ENCODE measurements at regions not wholly inside any gene's neighbourhood (a gene's known extent, or its start where the extent isn't known, plus 50 kb on each side); places are given as distances from the start of the nearest gene placed in this dataset.
"Not testable (repeated sequence)": the region's sequence is repeated elsewhere in the genome, so short reads cannot be mapped to it uniquely, and the experiment has no call there.

- Histone ChIP-seq H2BK12ac (ENCODE audit: low read length) (no peak overlapping the region), H2BK5ac (ENCODE audit: low read depth, low read length, poor library complexity) (no peak overlapping the region), H3K4me1 (ENCODE audit: control insufficient read depth in 1 of 2, insufficient read depth in 2 of 2, low read length in 2 of 2) (no peaks in the 10 kb centered on the region), H3K36me3 (ENCODE audit: control insufficient read depth in 1 of 2, insufficient read depth in 2 of 2, low read length in 2 of 2) (no peaks in the 10 kb centered on the region), H2AFZ (ENCODE audit: insufficient read depth, low read length, poor library complexity) (no peak overlapping the region), H3K14ac (ENCODE audit: low read length) (no peak overlapping the region), H3K27ac (ENCODE audit: low read depth, low read length) (no peak overlapping the region), H3K9ac (ENCODE audit: low read length) (no peak overlapping the region), H3K79me1 (ENCODE audit: low read length) (no peaks in the 10 kb centered on the region), H2AK5ac (ENCODE audit: low read length) (no peak overlapping the region), H3K18ac (ENCODE audit: low read length) (no peak overlapping the region), H4K12ac (ENCODE audit: low read depth, low read length) (no peak overlapping the region), H3K9me3 (ENCODE audit: insufficient read depth, low read depth, low read length) (no peaks in the 10 kb centered on the region), H4K8ac (ENCODE audit: low read depth, low read length) (no peak overlapping the region), H3K4me3 (ENCODE audit: low read depth, low read length) (no peak overlapping the region), H2BK120ac (ENCODE audit: insufficient read depth, low read length, poor library complexity) (no peak overlapping the region), H4K91ac (ENCODE audit: low read depth, low read length) (no peak overlapping the region), H3K4me2 (ENCODE audit: low read length) (no peak overlapping the region), H3K4ac (ENCODE audit: low read depth, low read length) (no peak overlapping the region), H3K27me3 (ENCODE audit: insufficient read depth, low read length) (no peaks in the 10 kb centered on the region), H3K23ac (ENCODE audit: low read length) (no peak overlapping the region), H3K79me2 (ENCODE audit: control insufficient read depth, insufficient read depth, low read length, poor library complexity) (no peaks in the 10 kb centered on the region)
- DNase-seq, result no peak
- WGBS (ENCODE audit: extremely low coverage, insufficient coverage, insufficient read length), result no CpG with 5 or more reads among the region's 5 CpGs
Measured at GRCh38 chr1:220942278-220942677, 63.0 kb downstream of the HLX start.

GRCh38 chr1:220942914-220943313, 63.7 kb downstream of the HLX start:
- H3K36me3 ChIP-seq (ENCODE audit: control insufficient read depth in 1 of 2, insufficient read depth in 2 of 2, low read length in 2 of 2); H3K4me3 ChIP-seq (ENCODE audit: low read depth, low read length); H3K79me1 ChIP-seq (ENCODE audit: low read length); H3K27ac ChIP-seq (ENCODE audit: low read depth, low read length); H3K4ac ChIP-seq (ENCODE audit: low read depth, low read length); H3K9me3 ChIP-seq (ENCODE audit: insufficient read depth, low read depth, low read length); H3K9ac ChIP-seq (ENCODE audit: low read length); H2AK5ac ChIP-seq (ENCODE audit: low read length); H3K4me1 ChIP-seq (ENCODE audit: control insufficient read depth in 1 of 2, insufficient read depth in 2 of 2, low read length in 2 of 2); H3K4me2 ChIP-seq (ENCODE audit: low read length); H3K23ac ChIP-seq (ENCODE audit: low read length); DNase-seq; H2BK5ac ChIP-seq (ENCODE audit: low read depth, low read length, poor library complexity); H4K12ac ChIP-seq (ENCODE audit: low read depth, low read length); H4K91ac ChIP-seq (ENCODE audit: low read depth, low read length); H2AFZ ChIP-seq (ENCODE audit: insufficient read depth, low read length, poor library complexity); H3K18ac ChIP-seq (ENCODE audit: low read length); H4K8ac ChIP-seq (ENCODE audit: low read depth, low read length); H3K79me2 ChIP-seq (ENCODE audit: control insufficient read depth, insufficient read depth, low read length, poor library complexity); H3K14ac ChIP-seq (ENCODE audit: low read length); H3K27me3 ChIP-seq (ENCODE audit: insufficient read depth, low read length); H2BK12ac ChIP-seq (ENCODE audit: low read length); H2BK120ac ChIP-seq (ENCODE audit: insufficient read depth, low read length, poor library complexity): not testable (repeated sequence)
- WGBS (ENCODE audit: extremely low coverage, insufficient coverage, insufficient read length), result no CpG with 5 or more reads among the region's 2 CpGs

GRCh38 chr1:220943319-220943996, 64.2 kb downstream of the HLX start:
- WGBS (ENCODE audit: extremely low coverage, insufficient coverage, insufficient read length), result no CpG with 5 or more reads among the region's 2 CpGs
- H3K4me2 ChIP-seq (ENCODE audit: low read length), result no peak overlapping the region
- H2BK5ac ChIP-seq (ENCODE audit: low read depth, low read length, poor library complexity), result no peak overlapping the region
- no peaks in the 10 kb centered on the region for H3K36me3 ChIP-seq (ENCODE audit: control insufficient read depth in 1 of 2, insufficient read depth in 2 of 2, low read length in 2 of 2)
- H3K9me3 ChIP-seq (ENCODE audit: insufficient read depth, low read depth, low read length), result no peaks in the 10 kb centered on the region
- H3K4me3 ChIP-seq (ENCODE audit: low read depth, low read length), result no peak overlapping the region
- H2AFZ ChIP-seq (ENCODE audit: insufficient read depth, low read length, poor library complexity), result no peak overlapping the region
- no peak overlapping the region for H3K18ac ChIP-seq (ENCODE audit: low read length)
- H4K8ac ChIP-seq (ENCODE audit: low read depth, low read length), result no peak overlapping the region
- H3K27me3 ChIP-seq (ENCODE audit: insufficient read depth, low read length), result no peaks in the 10 kb centered on the region
- H3K4me1 ChIP-seq (ENCODE audit: control insufficient read depth in 1 of 2, insufficient read depth in 2 of 2, low read length in 2 of 2), result no peaks in the 10 kb centered on the region
- no peak overlapping the region for H3K14ac ChIP-seq (ENCODE audit: low read length)
- no peak overlapping the region for H3K27ac ChIP-seq (ENCODE audit: low read depth, low read length)
- no peak overlapping the region for H2AK5ac ChIP-seq (ENCODE audit: low read length)
- no peak overlapping the region for H4K12ac ChIP-seq (ENCODE audit: low read depth, low read length)
- H2BK120ac ChIP-seq (ENCODE audit: insufficient read depth, low read length, poor library complexity), result no peak overlapping the region
- no peak overlapping the region for H3K9ac ChIP-seq (ENCODE audit: low read length)
- H4K91ac ChIP-seq (ENCODE audit: low read depth, low read length), result no peak overlapping the region
- DNase-seq, result no peak
- no peaks in the 10 kb centered on the region for H3K79me2 ChIP-seq (ENCODE audit: control insufficient read depth, insufficient read depth, low read length, poor library complexity)
- no peak overlapping the region for H3K4ac ChIP-seq (ENCODE audit: low read depth, low read length)
- H3K79me1 ChIP-seq (ENCODE audit: low read length), result no peaks in the 10 kb centered on the region
- no peak overlapping the region for H3K23ac ChIP-seq (ENCODE audit: low read length)
- H2BK12ac ChIP-seq (ENCODE audit: low read length), result no peak overlapping the region

- H3K23ac ChIP-seq (ENCODE audit: low read length), result no peak overlapping the region
- no peak for DNase-seq
- H3K27ac ChIP-seq (ENCODE audit: low read depth, low read length), result no peak overlapping the region
- no peak overlapping the region for H4K12ac ChIP-seq (ENCODE audit: low read depth, low read length)
- no peak overlapping the region for H2BK120ac ChIP-seq (ENCODE audit: insufficient read depth, low read length, poor library complexity)
- no peak overlapping the region for H2BK5ac ChIP-seq (ENCODE audit: low read depth, low read length, poor library complexity)
- H3K9ac ChIP-seq (ENCODE audit: low read length), result no peak overlapping the region
- H2AK5ac ChIP-seq (ENCODE audit: low read length), result no peak overlapping the region
- no peak overlapping the region for H4K8ac ChIP-seq (ENCODE audit: low read depth, low read length)
- no peaks in the 10 kb centered on the region for H3K79me1 ChIP-seq (ENCODE audit: low read length)
- H3K4me1 ChIP-seq (ENCODE audit: control insufficient read depth in 1 of 2, insufficient read depth in 2 of 2, low read length in 2 of 2), result no peaks in the 10 kb centered on the region
- no peak overlapping the region for H3K18ac ChIP-seq (ENCODE audit: low read length)
- no peak overlapping the region for H3K14ac ChIP-seq (ENCODE audit: low read length)
- no peak overlapping the region for H4K91ac ChIP-seq (ENCODE audit: low read depth, low read length)
- H3K36me3 ChIP-seq (ENCODE audit: control insufficient read depth in 1 of 2, insufficient read depth in 2 of 2, low read length in 2 of 2), result no peaks in the 10 kb centered on the region
- H3K4ac ChIP-seq (ENCODE audit: low read depth, low read length), result no peak overlapping the region
- H3K79me2 ChIP-seq (ENCODE audit: control insufficient read depth, insufficient read depth, low read length, poor library complexity), result no peaks in the 10 kb centered on the region
- H2BK12ac ChIP-seq (ENCODE audit: low read length), result no peak overlapping the region
- H3K27me3 ChIP-seq (ENCODE audit: insufficient read depth, low read length), result no peaks in the 10 kb centered on the region
- no peak overlapping the region for H2AFZ ChIP-seq (ENCODE audit: insufficient read depth, low read length, poor library complexity)
- no peak overlapping the region for H3K4me3 ChIP-seq (ENCODE audit: low read depth, low read length)
- H3K4me2 ChIP-seq (ENCODE audit: low read length), result no peak overlapping the region
- H3K9me3 ChIP-seq (ENCODE audit: insufficient read depth, low read depth, low read length), result peaks cover 2% of the 10 kb centered on the region
Measured at GRCh38 chr1:220950576-220950975, 71.3 kb downstream of the HLX start.

Data from trophoblast cell (in vitro differentiated cells and primary cell).